ENCODE measurements at regions not wholly inside any gene's neighbourhood (a gene's known extent, or its start where the extent isn't known, plus 50 kb on each side); places are given as distances from the start of the nearest gene placed in this dataset.

DNA sequence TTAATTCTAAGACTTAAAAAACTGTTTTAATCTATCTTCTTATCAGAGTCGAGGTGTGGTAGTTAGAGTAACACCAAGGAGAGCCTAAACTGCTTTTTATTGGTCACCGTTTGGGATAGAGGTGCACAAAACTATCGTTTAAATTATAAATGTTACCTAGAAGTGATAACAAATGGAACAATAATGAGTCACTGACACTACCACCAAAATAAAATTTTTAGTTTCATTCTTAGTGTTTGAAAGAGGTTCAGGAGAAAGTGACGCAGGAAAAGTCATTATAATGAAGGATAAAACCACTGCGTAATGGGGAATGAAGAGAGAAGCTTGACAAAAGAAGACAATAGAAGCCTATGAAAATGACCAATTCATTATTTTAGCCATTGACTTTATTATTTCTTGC lies 158.2 kb downstream of the COX18 start:
- no peak overlapping the region for H3K4me3 ChIP-seq (replicated peaks; ENCODE audit: insufficient read depth, low read length)
- no peak for TF ChIP-seq SPI1 (IDR thresholded peaks at IDR 0.05; ENCODE audit: borderline replicate concordance, low read depth)
- no peak for TF ChIP-seq POLR2AphosphoS5 (IDR thresholded peaks at IDR 0.05; ENCODE audit: low read depth)
- TF ChIP-seq, protein P1, sequence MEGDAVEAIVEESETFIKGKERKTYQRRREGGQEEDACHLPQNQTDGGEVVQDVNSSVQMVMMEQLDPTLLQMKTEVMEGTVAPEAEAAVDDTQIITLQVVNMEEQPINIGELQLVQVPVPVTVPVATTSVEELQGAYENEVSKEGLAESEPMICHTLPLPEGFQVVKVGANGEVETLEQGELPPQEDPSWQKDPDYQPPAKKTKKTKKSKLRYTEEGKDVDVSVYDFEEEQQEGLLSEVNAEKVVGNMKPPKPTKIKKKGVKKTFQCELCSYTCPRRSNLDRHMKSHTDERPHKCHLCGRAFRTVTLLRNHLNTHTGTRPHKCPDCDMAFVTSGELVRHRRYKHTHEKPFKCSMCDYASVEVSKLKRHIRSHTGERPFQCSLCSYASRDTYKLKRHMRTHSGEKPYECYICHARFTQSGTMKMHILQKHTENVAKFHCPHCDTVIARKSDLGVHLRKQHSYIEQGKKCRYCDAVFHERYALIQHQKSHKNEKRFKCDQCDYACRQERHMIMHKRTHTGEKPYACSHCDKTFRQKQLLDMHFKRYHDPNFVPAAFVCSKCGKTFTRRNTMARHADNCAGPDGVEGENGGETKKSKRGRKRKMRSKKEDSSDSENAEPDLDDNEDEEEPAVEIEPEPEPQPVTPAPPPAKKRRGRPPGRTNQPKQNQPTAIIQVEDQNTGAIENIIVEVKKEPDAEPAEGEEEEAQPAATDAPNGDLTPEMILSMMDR (IDR thresholded peaks at IDR 0.05; ENCODE audit: insufficient read depth, low read length) = no peak
- no peaks in the 10 kb centered on the region for H3K27me3 ChIP-seq (ENCODE audit: insufficient read depth, poor library complexity, severe bottlenecking)
- DNase-seq (ENCODE audit: low read depth in 1 of 2, low spot score in 1 of 2) = no peak
- no peak overlapping the region for H3K27ac ChIP-seq (replicated peaks)

DNA sequence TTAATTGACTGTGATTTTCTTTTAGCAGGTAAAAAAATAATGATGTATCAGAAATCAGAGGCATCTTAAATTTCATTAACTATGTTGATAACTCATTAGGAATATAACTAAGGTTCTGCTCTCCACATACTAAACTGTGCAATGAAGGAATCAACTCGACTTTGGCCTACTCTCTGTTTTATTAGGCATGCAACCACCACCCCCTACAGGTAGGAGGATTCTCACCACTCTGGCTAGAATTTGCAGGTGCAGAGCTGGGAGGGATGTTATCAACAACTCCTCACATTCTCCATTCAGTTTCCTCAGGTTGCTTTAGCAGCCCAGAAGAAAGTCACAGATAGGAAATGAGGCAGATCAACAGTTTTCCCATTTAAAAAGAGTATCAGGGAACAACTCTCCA lies 160.1 kb downstream of the COX18 start:
- no peak overlapping the region for H3K4me3 ChIP-seq (replicated peaks; ENCODE audit: insufficient read depth, low read length)
- no peak overlapping the region for H3K27ac ChIP-seq (replicated peaks)
- H3K27me3 ChIP-seq (ENCODE audit: insufficient read depth, poor library complexity, severe bottlenecking) = no peaks in the 10 kb centered on the region
- DNase-seq (ENCODE audit: low read depth in 1 of 2, low spot score in 1 of 2) = no peak
- TF ChIP-seq POLR2AphosphoS5 (IDR thresholded peaks at IDR 0.05; ENCODE audit: low read depth) (no peak), GABPA (IDR thresholded peaks at IDR 0.05; ENCODE audit: low read depth) (no peak), SPI1 (IDR thresholded peaks at IDR 0.05; ENCODE audit: borderline replicate concordance, low read depth) (no peak)
- TF ChIP-seq, protein P2, sequence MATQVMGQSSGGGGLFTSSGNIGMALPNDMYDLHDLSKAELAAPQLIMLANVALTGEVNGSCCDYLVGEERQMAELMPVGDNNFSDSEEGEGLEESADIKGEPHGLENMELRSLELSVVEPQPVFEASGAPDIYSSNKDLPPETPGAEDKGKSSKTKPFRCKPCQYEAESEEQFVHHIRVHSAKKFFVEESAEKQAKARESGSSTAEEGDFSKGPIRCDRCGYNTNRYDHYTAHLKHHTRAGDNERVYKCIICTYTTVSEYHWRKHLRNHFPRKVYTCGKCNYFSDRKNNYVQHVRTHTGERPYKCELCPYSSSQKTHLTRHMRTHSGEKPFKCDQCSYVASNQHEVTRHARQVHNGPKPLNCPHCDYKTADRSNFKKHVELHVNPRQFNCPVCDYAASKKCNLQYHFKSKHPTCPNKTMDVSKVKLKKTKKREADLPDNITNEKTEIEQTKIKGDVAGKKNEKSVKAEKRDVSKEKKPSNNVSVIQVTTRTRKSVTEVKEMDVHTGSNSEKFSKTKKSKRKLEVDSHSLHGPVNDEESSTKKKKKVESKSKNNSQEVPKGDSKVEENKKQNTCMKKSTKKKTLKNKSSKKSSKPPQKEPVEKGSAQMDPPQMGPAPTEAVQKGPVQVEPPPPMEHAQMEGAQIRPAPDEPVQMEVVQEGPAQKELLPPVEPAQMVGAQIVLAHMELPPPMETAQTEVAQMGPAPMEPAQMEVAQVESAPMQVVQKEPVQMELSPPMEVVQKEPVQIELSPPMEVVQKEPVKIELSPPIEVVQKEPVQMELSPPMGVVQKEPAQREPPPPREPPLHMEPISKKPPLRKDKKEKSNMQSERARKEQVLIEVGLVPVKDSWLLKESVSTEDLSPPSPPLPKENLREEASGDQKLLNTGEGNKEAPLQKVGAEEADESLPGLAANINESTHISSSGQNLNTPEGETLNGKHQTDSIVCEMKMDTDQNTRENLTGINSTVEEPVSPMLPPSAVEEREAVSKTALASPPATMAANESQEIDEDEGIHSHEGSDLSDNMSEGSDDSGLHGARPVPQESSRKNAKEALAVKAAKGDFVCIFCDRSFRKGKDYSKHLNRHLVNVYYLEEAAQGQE (IDR thresholded peaks at IDR 0.05; ENCODE audit: insufficient replicate concordance, low read depth) = no peak
- TF ChIP-seq, protein P1 (IDR thresholded peaks at IDR 0.05; ENCODE audit: insufficient read depth, low read length) = no peak

DNA sequence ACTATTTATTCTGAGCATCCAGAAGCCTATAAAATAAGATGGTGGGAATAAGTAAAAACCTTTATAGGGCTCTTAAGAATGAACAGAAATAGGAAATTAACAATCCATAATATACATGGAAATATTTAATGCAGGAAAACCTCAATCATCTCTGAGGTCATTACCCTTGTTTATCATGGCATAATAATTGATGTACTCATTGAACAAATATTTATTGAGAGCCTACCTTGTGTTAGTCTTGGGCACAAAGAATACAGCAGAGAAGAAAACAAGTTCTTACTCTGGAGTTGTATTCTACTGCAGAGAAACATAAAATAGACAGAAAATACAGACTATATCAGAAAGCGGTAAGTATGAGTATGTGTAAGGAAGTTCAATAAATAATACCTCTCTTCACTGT lies 167.2 kb downstream of the COX18 start:
- Histone ChIP-seq H3K27me3 (ENCODE audit: insufficient read depth, poor library complexity, severe bottlenecking) (no peaks in the 10 kb centered on the region), H3K27ac (replicated peaks) (no peak overlapping the region), H3K4me3 (replicated peaks; ENCODE audit: insufficient read depth, low read length) (no peak overlapping the region)
- TF ChIP-seq, protein P1 (IDR thresholded peaks at IDR 0.05; ENCODE audit: insufficient read depth, low read length) = no peak
- TF ChIP-seq SPI1 (IDR thresholded peaks at IDR 0.05; ENCODE audit: borderline replicate concordance, low read depth) (no peak), GABPA (IDR thresholded peaks at IDR 0.05; ENCODE audit: low read depth) (no peak), POLR2AphosphoS5 (IDR thresholded peaks at IDR 0.05; ENCODE audit: low read depth) (no peak)
- TF ChIP-seq, protein P2 (IDR thresholded peaks at IDR 0.05; ENCODE audit: insufficient replicate concordance, low read depth) = no peak
- no peak for DNase-seq (ENCODE audit: low read depth in 1 of 2, low spot score in 1 of 2)

DNA sequence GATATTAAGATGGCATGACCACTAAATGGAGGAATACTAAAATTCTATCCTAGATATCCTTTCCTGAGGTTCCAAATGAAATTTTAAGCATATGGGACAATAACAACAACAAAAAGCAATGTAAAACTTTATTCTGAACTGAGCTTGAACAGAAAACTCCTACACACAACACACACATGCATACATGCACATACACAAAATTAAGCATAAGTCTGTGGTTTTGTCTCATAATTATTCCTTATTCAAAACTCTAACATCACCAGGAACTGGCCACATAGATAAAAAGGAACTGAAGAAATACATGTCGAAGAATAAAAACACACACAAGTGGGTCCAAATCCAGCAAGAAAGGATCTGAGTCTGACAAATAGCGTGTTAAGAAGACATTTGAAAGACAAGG lies 168.0 kb downstream of the COX18 start:
- DNase-seq (ENCODE audit: low read depth in 1 of 2, low spot score in 1 of 2) = no peak
- no peak for TF ChIP-seq GABPA (IDR thresholded peaks at IDR 0.05; ENCODE audit: low read depth)
- no peak for TF ChIP-seq POLR2AphosphoS5 (IDR thresholded peaks at IDR 0.05; ENCODE audit: low read depth)
- TF ChIP-seq SPI1 (IDR thresholded peaks at IDR 0.05; ENCODE audit: borderline replicate concordance, low read depth) = no peak
- TF ChIP-seq, protein P1 (IDR thresholded peaks at IDR 0.05; ENCODE audit: insufficient read depth, low read length) = no peak
- TF ChIP-seq, protein P2 (IDR thresholded peaks at IDR 0.05; ENCODE audit: insufficient replicate concordance, low read depth) = no peak
- Histone ChIP-seq H3K27me3 (ENCODE audit: insufficient read depth, poor library complexity, severe bottlenecking) (no peaks in the 10 kb centered on the region), H3K4me3 (replicated peaks; ENCODE audit: insufficient read depth, low read length) (no peak overlapping the region), H3K27ac (replicated peaks) (no peak overlapping the region)
